Spleen (tissue), 7 donors: ENCODE measurements at regions not wholly inside any gene's neighbourhood (a gene's known extent, or its start where the extent isn't known, plus 50 kb on each side); places are given as distances from the start of the nearest gene placed in this dataset.

ENCODE experiments used
- CTCF ChIP-seq, 11 experiments: fragments of 200-600 bp in 7 of 11; fragments of 450-650 bp in 4 of 11; sonication (generic) in 4 of 11; IDR thresholded peaks in 8 of 11; conservative IDR thresholded peaks in 3 of 11; 1 replicate in 7 of 11; 2 replicates in 4 of 11; pipeline versions ENCODE4 v1.4.0 to v1.8.0; 2016 to 2021; ENCODE audit warnings: antibody characterized with exemption in 11 of 11, inconsistent platforms in 4 of 11, mild to moderate bottlenecking in 1 of 11
- POLR2A ChIP-seq, 3 donors: fragments of 450-650 bp; IDR thresholded peaks; one replicate each; pipeline ENCODE4 v1.5.1; 2017; ENCODE audit warnings: antibody characterized with exemption in 3 of 3, mild to moderate bottlenecking in 1 of 3
- POLR2AphosphoS5 ChIP-seq, 3 donors: sonication (generic); formaldehyde crosslinking; IDR thresholded peaks; one replicate each; pipeline ENCODE4 v1.5.1; 2017; ENCODE audit warnings: antibody characterized with exemption in 3 of 3
- donor health status: DM: no; HTN: no; CAD: no; lungs with moderate emphysema.
- donor health status: DM: no; HTN: no; CAD: no.
- donor health status: DM: no; HTN: no; CAD: no.

- TF ChIP-seq CTCF (IDR thresholded peaks at IDR 0.05 in 8 of 11, conservative IDR thresholded peaks at IDR 0.05 in 3 of 11) (no peak), POLR2A (IDR thresholded peaks at IDR 0.05) (no peak), POLR2AphosphoS5 (IDR thresholded peaks at IDR 0.05) (no peak)
These were observed 290.3 kb upstream of the ONECUT1 start for GRCh38 chr15:53080484-53080883.
